Astrocyte of the cerebellum (primary cell): ENCODE measurements at regions not wholly inside any gene's neighbourhood (a gene's known extent, or its start where the extent isn't known, plus 50 kb on each side); places are given as distances from the start of the nearest gene placed in this dataset.

Experiments
- DNase-seq: peaks from one replicate; pipeline ENCODE4 v3.0.0-alpha.2; 2011; ENCODE audit warnings: low read depth
- H3K4me3 ChIP-seq: 2 replicates; pipeline ENCODE4 v1.5.1; 2011; ENCODE audit warnings: mild to moderate bottlenecking, low read depth, low read length, moderate library complexity
- in situ Hi-C: cut with HindIII; loops from 2 replicates; pipeline ENCODE4 v1.10.0; 2017; ENCODE audit warnings: low sequenced_read_pairs
- TF ChIP-seq, protein P1 (sequence below): IDR thresholded peaks from 2 replicates; pipeline ENCODE4 v1.5.1; 2012; ENCODE audit warnings: low read length, low read depth, moderate library complexity, mild to moderate bottlenecking; ENCODE audit errors: missing control alignments

DNA sequence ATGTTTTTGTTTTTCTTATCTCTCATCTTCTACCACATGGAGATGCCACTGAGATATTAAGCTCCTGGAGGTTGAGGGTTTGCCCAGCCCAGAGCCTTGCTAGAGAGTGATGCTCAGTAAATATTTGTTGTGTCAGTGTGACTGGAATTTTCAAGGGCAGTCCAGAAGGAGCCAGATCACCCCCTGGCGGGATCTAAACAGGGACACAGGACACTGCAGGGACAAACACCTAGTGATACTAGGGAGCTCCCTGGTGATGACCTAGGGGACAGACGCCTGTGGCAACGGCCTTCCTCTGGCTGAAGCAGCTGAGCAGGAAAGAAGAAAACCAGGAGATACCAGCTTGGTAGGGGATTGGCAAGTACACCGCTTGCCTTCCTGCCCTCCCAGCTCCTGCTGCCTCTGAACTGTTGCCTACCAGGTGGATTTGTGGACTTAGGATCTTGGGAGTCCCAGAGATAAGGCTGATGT is 714.4 kb upstream of the TBX3 start:
- no peak overlapping the region for H3K4me3 ChIP-seq
- in situ Hi-C loops = no loop called here
- DNase-seq = no peak
- TF ChIP-seq, protein P1, sequence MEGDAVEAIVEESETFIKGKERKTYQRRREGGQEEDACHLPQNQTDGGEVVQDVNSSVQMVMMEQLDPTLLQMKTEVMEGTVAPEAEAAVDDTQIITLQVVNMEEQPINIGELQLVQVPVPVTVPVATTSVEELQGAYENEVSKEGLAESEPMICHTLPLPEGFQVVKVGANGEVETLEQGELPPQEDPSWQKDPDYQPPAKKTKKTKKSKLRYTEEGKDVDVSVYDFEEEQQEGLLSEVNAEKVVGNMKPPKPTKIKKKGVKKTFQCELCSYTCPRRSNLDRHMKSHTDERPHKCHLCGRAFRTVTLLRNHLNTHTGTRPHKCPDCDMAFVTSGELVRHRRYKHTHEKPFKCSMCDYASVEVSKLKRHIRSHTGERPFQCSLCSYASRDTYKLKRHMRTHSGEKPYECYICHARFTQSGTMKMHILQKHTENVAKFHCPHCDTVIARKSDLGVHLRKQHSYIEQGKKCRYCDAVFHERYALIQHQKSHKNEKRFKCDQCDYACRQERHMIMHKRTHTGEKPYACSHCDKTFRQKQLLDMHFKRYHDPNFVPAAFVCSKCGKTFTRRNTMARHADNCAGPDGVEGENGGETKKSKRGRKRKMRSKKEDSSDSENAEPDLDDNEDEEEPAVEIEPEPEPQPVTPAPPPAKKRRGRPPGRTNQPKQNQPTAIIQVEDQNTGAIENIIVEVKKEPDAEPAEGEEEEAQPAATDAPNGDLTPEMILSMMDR = no peak

DNA sequence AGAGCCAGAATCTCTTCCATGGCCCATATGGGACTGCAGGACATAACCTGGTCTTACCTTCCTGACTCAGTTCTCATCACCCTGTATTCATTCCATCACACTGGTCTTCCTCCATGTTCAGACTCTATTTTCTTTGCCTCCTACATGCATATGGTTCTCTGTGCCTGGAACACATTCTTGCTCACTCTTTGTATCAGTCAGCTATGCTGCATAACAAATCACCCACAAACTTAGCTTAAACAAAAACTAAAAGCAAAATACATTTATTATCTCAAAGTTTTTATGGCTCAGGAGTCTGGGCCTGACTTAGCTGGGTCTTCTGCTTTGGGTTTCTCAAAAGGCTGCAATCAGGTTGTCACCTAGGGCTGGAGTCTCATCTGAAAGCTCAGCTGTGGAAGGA is 712.6 kb upstream of the TBX3 start:
- DNase-seq = no peak
- no peak overlapping the region for H3K4me3 ChIP-seq
- in situ Hi-C loops = no loop called here
- TF ChIP-seq, protein P1 = no peak

DNA sequence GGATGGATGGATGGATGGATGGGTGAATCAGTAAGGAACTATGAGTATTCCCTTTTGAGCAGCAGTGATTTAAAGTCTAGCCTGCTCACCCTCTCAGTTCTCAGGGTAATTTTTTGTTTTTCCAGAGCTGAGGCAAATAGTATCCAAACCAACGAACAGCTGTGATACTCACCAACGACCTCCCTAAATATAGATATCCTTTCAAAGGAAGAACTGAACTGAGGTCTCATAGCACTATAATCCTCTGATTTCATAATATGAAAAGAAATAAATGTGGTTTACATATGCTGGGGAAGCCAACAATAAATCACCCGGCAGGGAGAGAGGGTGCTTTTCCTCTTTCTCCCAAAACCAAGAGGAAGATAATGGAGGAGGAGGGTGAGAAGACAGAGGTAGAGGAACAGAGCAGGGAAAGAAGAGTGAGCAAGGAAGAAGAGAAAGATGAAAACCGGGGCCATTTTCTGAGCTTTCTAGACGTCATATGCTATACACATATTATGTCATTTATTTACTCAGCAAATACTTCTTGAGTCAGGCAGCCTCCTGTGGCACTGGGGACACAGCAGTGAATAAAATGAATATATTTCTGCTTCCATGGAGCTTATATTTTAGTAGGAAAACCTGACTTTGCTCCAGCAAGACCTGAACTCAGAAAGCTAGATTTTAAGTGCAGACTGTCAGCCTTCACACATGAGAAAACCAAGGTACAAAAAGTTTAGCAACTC is 710.7 kb upstream of the TBX3 start:
- TF ChIP-seq, protein P1 = no peak
- no peak for DNase-seq
- H3K4me3 ChIP-seq = no peak overlapping the region
- in situ Hi-C loops = no loop called here

DNA sequence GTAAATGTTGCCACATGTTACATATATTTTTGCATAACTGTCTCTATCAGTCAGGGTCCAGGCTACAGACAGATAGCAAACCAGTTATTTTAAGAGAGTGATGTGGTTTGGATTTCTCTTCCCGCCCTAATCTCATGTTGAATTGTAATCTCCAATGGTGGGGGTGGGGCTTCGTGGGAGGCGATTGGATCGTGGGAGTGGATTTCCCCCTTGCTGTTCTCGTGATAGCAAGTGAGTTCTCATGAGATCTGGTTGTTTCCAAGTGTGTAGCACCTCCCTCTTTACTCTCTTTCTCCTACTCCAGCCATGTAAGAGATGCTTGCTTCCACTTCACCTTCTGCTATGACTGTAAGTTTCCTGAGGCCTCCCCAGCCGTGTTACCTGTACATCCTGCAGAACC is 704.2 kb upstream of the TBX3 start:
- no peak overlapping the region for H3K4me3 ChIP-seq
- in situ Hi-C loops = no loop called here
- TF ChIP-seq, protein P1 = no peak
- DNase-seq = no peak

DNA sequence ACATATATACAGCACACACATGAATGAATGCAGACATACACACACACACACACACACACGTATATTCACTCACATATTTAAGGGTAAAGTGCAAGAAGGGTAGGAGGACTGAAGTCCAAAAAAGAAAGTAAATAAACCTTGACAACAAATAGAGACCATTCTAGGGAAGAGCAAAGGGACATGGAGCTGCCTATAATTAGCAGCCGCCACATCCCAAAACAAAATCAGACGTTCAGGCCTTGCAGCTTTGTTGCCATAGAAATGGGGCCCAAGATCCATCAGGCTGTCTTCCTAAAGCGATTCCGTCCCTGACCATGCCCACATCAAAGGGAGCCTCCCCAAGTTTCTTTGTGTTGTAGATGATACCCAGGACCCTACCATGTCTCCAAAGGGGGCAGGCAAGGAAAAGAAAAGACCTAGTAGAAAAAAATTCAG is 703.5 kb upstream of the TBX3 start:
- no peak overlapping the region for H3K4me3 ChIP-seq
- TF ChIP-seq, protein P1 = no peak
- in situ Hi-C loops = no loop called here
- no peak for DNase-seq

DNA sequence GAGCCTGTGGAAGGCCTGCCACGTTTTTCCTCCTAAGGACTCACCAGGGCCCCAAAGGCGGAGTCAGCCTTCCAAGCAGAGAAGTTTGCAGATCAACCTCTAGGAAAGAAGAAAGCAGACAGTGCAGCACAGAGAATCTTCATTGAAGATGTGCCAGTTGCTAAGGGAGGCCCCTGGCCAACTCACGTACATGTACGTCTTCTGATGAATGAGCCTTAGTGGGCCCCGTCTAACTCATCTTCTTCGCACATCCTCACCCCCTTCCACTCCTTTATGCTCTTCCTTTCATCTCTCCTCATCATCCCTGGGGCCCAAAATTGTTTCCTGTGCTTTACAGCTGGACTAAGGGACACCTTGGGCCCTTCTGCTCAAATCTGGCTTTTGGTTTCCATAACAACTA is 703.0 kb upstream of the TBX3 start:
- no peak for DNase-seq
- TF ChIP-seq, protein P1 = no peak
- in situ Hi-C loops = no loop called here
- H3K4me3 ChIP-seq = no peak overlapping the region
